Stimulated activated CD4-positive, alpha-beta T cell treated with anti-CD3 and anti-CD28 coated beads, Interleukin-1b, Interleukin-23, amount 100 ng/mL, for 24 hours (primary cell): ENCODE measurements at regions not wholly inside any gene's neighbourhood (a gene's known extent, or its start where the extent isn't known, plus 50 kb on each side); places are given as distances from the start of the nearest gene placed in this dataset.

ENCODE experiments used
- DNase-seq, 4 experiments: peaks; one replicate each; pipeline ENCODE4 v3.0.0-alpha.2; 2020; ENCODE audit warnings: low read depth in 4 of 4, low spot score in 1 of 4

- DNase-seq, result no peak
These were observed 53.1 kb upstream of the SNX9 start for GRCh38 chr6:157769776-157770426.

GRCh38 chr6:157770946-157771345, 52.1 kb upstream of the SNX9 start:
- no peak for DNase-seq

- DNase-seq, result no peak
These were observed 50.2 kb upstream of the SNX9 start for GRCh38 chr6:157772820-157773219.
